ENCODE measurements at regions not wholly inside any gene's neighbourhood (a gene's known extent, or its start where the extent isn't known, plus 50 kb on each side); places are given as distances from the start of the nearest gene placed in this dataset.

DNA sequence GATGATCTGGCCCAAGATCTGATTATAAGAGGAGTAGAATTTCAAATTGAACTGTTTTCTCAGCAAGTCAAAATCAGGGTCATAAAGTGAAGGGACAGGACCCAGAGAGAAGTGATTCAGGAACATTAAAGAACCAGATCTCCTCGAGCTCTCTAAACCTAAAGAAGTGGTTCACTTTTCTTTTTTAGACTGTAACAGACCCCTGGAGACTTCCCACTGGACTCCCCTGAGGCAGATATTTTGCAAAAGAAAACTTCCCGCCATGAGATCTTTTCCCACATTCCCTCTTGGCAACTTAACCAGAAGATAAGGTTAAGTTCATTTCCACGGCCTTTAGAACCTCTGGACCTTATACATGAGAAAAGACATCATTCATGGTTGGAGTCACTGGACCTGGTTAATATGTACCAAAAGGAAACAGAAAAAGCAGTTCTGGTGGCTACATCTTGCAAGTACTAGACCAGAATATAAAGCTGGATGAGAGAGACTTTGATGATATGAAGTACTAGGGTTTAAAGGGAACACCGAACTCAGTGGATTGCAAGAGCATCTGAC is 1061.4 kb downstream of the MRPL39 start:
- no peak overlapping the region for H3K4me3 ChIP-seq (ENCODE audit: low read length)
- DNase-seq = no peak
- TF ChIP-seq EZH2phosphoT487 (IDR thresholded peaks at IDR 0.05; ENCODE audit: low read length) (no peak), EZH2 (optimal IDR thresholded peaks at IDR 0.05; ENCODE audit: low read depth, low read length) (no peak)
- TF ChIP-seq, protein P1, sequence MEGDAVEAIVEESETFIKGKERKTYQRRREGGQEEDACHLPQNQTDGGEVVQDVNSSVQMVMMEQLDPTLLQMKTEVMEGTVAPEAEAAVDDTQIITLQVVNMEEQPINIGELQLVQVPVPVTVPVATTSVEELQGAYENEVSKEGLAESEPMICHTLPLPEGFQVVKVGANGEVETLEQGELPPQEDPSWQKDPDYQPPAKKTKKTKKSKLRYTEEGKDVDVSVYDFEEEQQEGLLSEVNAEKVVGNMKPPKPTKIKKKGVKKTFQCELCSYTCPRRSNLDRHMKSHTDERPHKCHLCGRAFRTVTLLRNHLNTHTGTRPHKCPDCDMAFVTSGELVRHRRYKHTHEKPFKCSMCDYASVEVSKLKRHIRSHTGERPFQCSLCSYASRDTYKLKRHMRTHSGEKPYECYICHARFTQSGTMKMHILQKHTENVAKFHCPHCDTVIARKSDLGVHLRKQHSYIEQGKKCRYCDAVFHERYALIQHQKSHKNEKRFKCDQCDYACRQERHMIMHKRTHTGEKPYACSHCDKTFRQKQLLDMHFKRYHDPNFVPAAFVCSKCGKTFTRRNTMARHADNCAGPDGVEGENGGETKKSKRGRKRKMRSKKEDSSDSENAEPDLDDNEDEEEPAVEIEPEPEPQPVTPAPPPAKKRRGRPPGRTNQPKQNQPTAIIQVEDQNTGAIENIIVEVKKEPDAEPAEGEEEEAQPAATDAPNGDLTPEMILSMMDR (IDR thresholded peaks at IDR 0.05; ENCODE audit: low read length) = no peak

DNA sequence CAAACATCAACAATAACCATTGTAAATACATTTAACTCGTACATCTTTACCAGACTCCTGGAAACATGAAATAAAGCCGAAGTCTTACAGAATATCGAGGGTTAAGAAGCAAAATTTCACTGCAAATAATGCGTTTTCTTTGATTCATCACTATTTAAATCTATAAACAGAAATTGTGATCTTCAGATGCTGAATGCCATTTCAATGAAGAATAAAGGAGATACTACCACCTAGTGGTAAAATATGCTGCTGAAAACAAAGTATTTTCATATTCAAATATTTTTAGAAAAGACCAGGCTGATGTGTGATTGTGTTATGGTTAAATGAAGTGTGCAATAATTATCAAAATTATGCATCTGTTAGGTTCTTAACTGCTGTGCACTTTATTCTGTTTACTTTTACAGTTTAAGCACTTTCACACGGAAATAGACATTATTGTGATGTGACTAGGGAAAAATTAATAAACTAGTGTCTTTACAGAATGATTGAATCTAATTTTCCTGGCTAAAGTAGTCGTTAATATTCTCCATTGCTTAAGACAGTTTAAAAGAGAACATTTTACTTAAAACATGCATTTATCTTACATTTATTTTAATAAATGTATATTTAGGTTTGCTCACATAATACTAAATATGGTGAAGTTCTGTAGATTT is 1093.1 kb downstream of the MRPL39 start:
- H3K9me3 ChIP-seq (replicated peaks; ENCODE audit: insufficient read depth, low read length) = no peaks in the 10 kb centered on the region
- H3K4me3 ChIP-seq (ENCODE audit: low read length) = no peak overlapping the region
- no peak overlapping the region for H2AFZ ChIP-seq (ENCODE audit: low read length)
- TF ChIP-seq EZH2phosphoT487 (IDR thresholded peaks at IDR 0.05; ENCODE audit: low read length) (no peak), EZH2 (optimal IDR thresholded peaks at IDR 0.05; ENCODE audit: low read depth, low read length) (no peak)
- TF ChIP-seq, protein P1 (IDR thresholded peaks at IDR 0.05; ENCODE audit: low read length) = peak; percentile 75
- H3F3A ChIP-seq (ENCODE audit: insufficient read depth, low read length) = no peaks in the 10 kb centered on the region
- H3K79me2 ChIP-seq (ENCODE audit: low read length) = no peaks in the 10 kb centered on the region
- no peak overlapping the region for H3K9ac ChIP-seq (ENCODE audit: low read length)
- H3K27ac ChIP-seq (ENCODE audit: low read length) = no peak overlapping the region
- H3K4me2 ChIP-seq (ENCODE audit: low read depth, low read length) = no peak overlapping the region
- DNase-seq = peak; percentile 57
- H3K36me3 ChIP-seq (replicated peaks; ENCODE audit: insufficient read depth, low read length) = no peaks in the 10 kb centered on the region
- H3K4me1 ChIP-seq (ENCODE audit: low read length) = no peaks in the 10 kb centered on the region
- H3K27me3 ChIP-seq (replicated peaks; ENCODE audit: insufficient read depth, low read length) = no peaks in the 10 kb centered on the region
- no peaks in the 10 kb centered on the region for H4K20me1 ChIP-seq (ENCODE audit: insufficient read depth, low read length)
- H3K9me2 ChIP-seq (replicated peaks; ENCODE audit: insufficient read depth, low read length) = no peaks in the 10 kb centered on the region

More for the DNA sequence above, 1061.4 kb downstream of the MRPL39 start:
- Histone ChIP-seq H3K9ac (ENCODE audit: low read length) (no peak overlapping the region), H2AFZ (ENCODE audit: low read length) (no peak overlapping the region), H3K9me2 (replicated peaks; ENCODE audit: insufficient read depth, low read length) (no peaks in the 10 kb centered on the region), H4K20me1 (ENCODE audit: insufficient read depth, low read length) (no peaks in the 10 kb centered on the region), H3K79me2 (ENCODE audit: low read length) (no peaks in the 10 kb centered on the region), H3K27me3 (replicated peaks; ENCODE audit: insufficient read depth, low read length) (no peaks in the 10 kb centered on the region), H3F3A (ENCODE audit: insufficient read depth, low read length) (no peaks in the 10 kb centered on the region), H3K36me3 (replicated peaks; ENCODE audit: insufficient read depth, low read length) (no peaks in the 10 kb centered on the region), H3K27ac (ENCODE audit: low read length) (no peak overlapping the region), H3K4me2 (ENCODE audit: low read depth, low read length) (no peak overlapping the region), H3K9me3 (replicated peaks; ENCODE audit: insufficient read depth, low read length) (no peaks in the 10 kb centered on the region), H3K4me1 (ENCODE audit: low read length) (no peaks in the 10 kb centered on the region)

DNA sequence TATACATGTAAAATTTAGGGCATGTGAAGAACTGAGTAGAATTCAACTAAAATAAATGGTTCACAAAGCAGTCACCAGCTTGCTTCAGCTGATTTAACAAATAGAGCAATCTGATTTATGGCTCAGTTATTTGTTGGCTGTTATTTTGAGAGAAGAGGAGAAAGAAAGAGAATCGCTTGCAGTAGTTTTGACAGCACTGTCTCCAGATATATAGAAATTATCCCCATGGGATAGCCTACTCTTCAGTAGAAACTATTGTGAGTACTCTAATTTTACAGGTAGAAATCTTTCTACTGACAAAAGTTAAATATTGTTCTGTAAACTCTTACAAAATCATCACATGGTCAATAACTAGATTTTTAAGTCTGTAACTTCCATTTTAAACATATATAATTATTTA is 1098.2 kb downstream of the MRPL39 start:
- Histone ChIP-seq H3F3A (ENCODE audit: insufficient read depth, low read length) (no peaks in the 10 kb centered on the region), H3K9me3 (replicated peaks; ENCODE audit: insufficient read depth, low read length) (no peaks in the 10 kb centered on the region), H3K4me3 (ENCODE audit: low read length) (no peak overlapping the region), H3K36me3 (replicated peaks; ENCODE audit: insufficient read depth, low read length) (no peaks in the 10 kb centered on the region), H3K79me2 (ENCODE audit: low read length) (no peaks in the 10 kb centered on the region), H3K27me3 (replicated peaks; ENCODE audit: insufficient read depth, low read length) (no peaks in the 10 kb centered on the region), H2AFZ (ENCODE audit: low read length) (no peak overlapping the region), H3K4me2 (ENCODE audit: low read depth, low read length) (no peak overlapping the region), H3K9ac (ENCODE audit: low read length) (no peak overlapping the region), H3K4me1 (ENCODE audit: low read length) (no peaks in the 10 kb centered on the region), H4K20me1 (ENCODE audit: insufficient read depth, low read length) (no peaks in the 10 kb centered on the region), H3K27ac (ENCODE audit: low read length) (no peak overlapping the region), H3K9me2 (replicated peaks; ENCODE audit: insufficient read depth, low read length) (no peaks in the 10 kb centered on the region)
- no peak for TF ChIP-seq EZH2 (optimal IDR thresholded peaks at IDR 0.05; ENCODE audit: low read depth, low read length)
- TF ChIP-seq, protein P1 (IDR thresholded peaks at IDR 0.05; ENCODE audit: low read length) = no peak
- no peak for TF ChIP-seq EZH2phosphoT487 (IDR thresholded peaks at IDR 0.05; ENCODE audit: low read length)
- no peak for DNase-seq
